Astrocyte (in vitro differentiated cells and primary cell): ENCODE measurements at regions not wholly inside any gene's neighbourhood (a gene's known extent, or its start where the extent isn't known, plus 50 kb on each side); places are given as distances from the start of the nearest gene placed in this dataset.
"Not testable (repeated sequence)": the region's sequence is repeated elsewhere in the genome, so short reads cannot be mapped to it uniquely, and the experiment has no call there.

Source experiments
- DNase-seq: peaks from one replicate; pipeline ENCODE4 v3.0.0-alpha.2; 2010; ENCODE audit warnings: low read depth
- FAIRE-seq: peaks from 2 replicates; lab custom pipeline; 2011; peaks lifted over from hg19 to GRCh38; lab: Jason Lieb, UNC
- H2AFZ ChIP-seq: 2 replicates; pipeline ENCODE4 v1.6.0; 2012; ENCODE audit warnings: low read depth, low read length, inconsistent platforms
- H3K27ac ChIP-seq: 2 replicates; pipeline ENCODE4 v1.5.1; 2011; ENCODE audit warnings: low read depth, low read length, inconsistent platforms
- H3K27me3 ChIP-seq: 2 replicates; pipeline ENCODE4 v1.6.0; 2011; ENCODE audit warnings: low read length, inconsistent platforms; ENCODE audit not compliant: insufficient read depth
- H3K36me3 ChIP-seq: 2 replicates; pipeline ENCODE4 v1.5.1; 2011; ENCODE audit warnings: low read length, inconsistent platforms; ENCODE audit not compliant: insufficient read depth
- H3K4me1 ChIP-seq: 2 replicates; pipeline ENCODE4 v1.5.1; 2011; ENCODE audit warnings: low read length, inconsistent platforms; ENCODE audit not compliant: insufficient read depth
- H3K4me2 ChIP-seq: 2 replicates; pipeline ENCODE4 v1.6.0; 2012; ENCODE audit warnings: low read length, inconsistent platforms
- H3K4me3 ChIP-seq: 2 replicates; pipeline ENCODE4 v1.5.1; 2011; ENCODE audit warnings: low read depth, mild to moderate bottlenecking, low read length, inconsistent platforms; ENCODE audit not compliant: insufficient read depth
- H3K79me2 ChIP-seq: 2 replicates; pipeline ENCODE4 v1.6.0; 2012; ENCODE audit warnings: mild to moderate bottlenecking, low read length, inconsistent platforms; ENCODE audit not compliant: insufficient read depth
- H3K9ac ChIP-seq: 2 replicates; pipeline ENCODE4 v1.6.0; 2012; ENCODE audit warnings: mild to moderate bottlenecking, low read length, inconsistent platforms
- H3K9me3 ChIP-seq: 2 replicates; pipeline ENCODE4 v1.5.1; 2012; ENCODE audit warnings: low read depth, mild to moderate bottlenecking, low read length, inconsistent platforms; ENCODE audit not compliant: insufficient read depth
- H4K20me1 ChIP-seq: 2 replicates; pipeline ENCODE4 v1.6.0; 2012; ENCODE audit warnings: low read length, inconsistent platforms; ENCODE audit not compliant: insufficient read depth
- H3K27ac Mint-ChIP-seq: one replicate; pipeline ENCODE4 v1.8.0; 2021; ENCODE audit warnings: mild to moderate bottlenecking, mixed read lengths; ENCODE audit not compliant: unreplicated experiment
- H3K27me3 Mint-ChIP-seq: one replicate; pipeline ENCODE4 v1.8.0; 2021; ENCODE audit warnings: low read depth, mixed read lengths; ENCODE audit not compliant: unreplicated experiment
- H3K36me3 Mint-ChIP-seq: one replicate; pipeline ENCODE4 v1.8.0; 2021; ENCODE audit warnings: low read depth, mixed read lengths; ENCODE audit not compliant: unreplicated experiment
- H3K4me1 Mint-ChIP-seq: one replicate; pipeline ENCODE4 v1.8.0; 2021; ENCODE audit warnings: low read depth, mixed read lengths; ENCODE audit not compliant: unreplicated experiment
- H3K4me3 Mint-ChIP-seq: one replicate; pipeline ENCODE4 v1.8.0; 2021; ENCODE audit warnings: mild to moderate bottlenecking, moderate library complexity, mixed read lengths; ENCODE audit not compliant: unreplicated experiment
- H3K9me3 Mint-ChIP-seq: one replicate; pipeline ENCODE4 v1.8.0; 2021; ENCODE audit warnings: mild to moderate bottlenecking, mixed read lengths; ENCODE audit not compliant: unreplicated experiment
- CTCF ChIP-seq: IDR thresholded peaks from 2 replicates; pipeline ENCODE4 v1.5.1; 2011; ENCODE audit warnings: low read depth, mild to moderate bottlenecking, inconsistent platforms, low read length, moderate library complexity; ENCODE audit not compliant: insufficient read depth
- EZH2 ChIP-seq: IDR thresholded peaks from 2 replicates; pipeline ENCODE4 v1.6.1; 2012; ENCODE audit warnings: mild to moderate bottlenecking, low read length, inconsistent platforms; ENCODE audit not compliant: insufficient read depth

GRCh38 chr12:68482014-68482413 is 128.7 kb upstream of the RAP1B start:
- H3K4me2 ChIP-seq, result no peak overlapping the region
- Mint-ChIP-seq H3K4me1 (peaks cover 10% of the 10 kb centered on the region), H3K27ac (no peak overlapping the region), H3K36me3 (no peaks in the 10 kb centered on the region), H3K27me3 (no peaks in the 10 kb centered on the region), H3K9me3 (peaks cover 3% of the 10 kb centered on the region), H3K4me3 (no peak overlapping the region)
- no peak overlapping the region for H3K4me3 ChIP-seq
- no peak for FAIRE-seq
- no peak for TF ChIP-seq EZH2
- no peak for TF ChIP-seq CTCF
- no peak overlapping the region for H3K27ac ChIP-seq
- no peaks in the 10 kb centered on the region for H3K36me3 ChIP-seq
- H3K4me1 ChIP-seq, result peaks cover 3% of the 10 kb centered on the region
- H2AFZ ChIP-seq, result no peak overlapping the region
- no peaks in the 10 kb centered on the region for H4K20me1 ChIP-seq
- H3K79me2 ChIP-seq, result no peaks in the 10 kb centered on the region
- no peaks in the 10 kb centered on the region for H3K27me3 ChIP-seq
- H3K9me3 ChIP-seq, result no peaks in the 10 kb centered on the region
- H3K9ac ChIP-seq, result no peak overlapping the region
- DNase-seq, result no peak

DNA sequence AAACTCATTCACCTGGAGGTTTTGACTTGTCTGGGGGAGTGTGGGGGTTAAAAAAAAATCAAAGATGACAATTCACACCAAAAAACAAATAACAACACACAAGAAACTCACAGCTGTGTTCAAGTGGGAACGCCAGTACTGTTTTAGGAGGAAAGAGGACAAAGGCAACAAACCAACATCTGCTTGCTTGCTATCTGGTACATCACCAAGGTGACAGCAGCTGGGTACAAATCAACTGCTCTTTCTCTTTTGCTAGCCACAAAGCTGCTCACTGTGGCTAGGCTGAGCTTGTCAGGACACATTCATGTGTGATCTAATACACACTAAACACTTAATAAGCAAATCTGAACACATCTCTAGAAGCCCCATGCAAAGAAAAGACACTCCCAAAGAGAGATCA is 128.0 kb upstream of the RAP1B start:
- no peak for TF ChIP-seq EZH2
- TF ChIP-seq CTCF, result no peak
- H3K9ac ChIP-seq, result no peak overlapping the region
- H3K36me3 Mint-ChIP-seq, result no peaks in the 10 kb centered on the region
- no peak overlapping the region for H3K4me3 Mint-ChIP-seq
- no peaks in the 10 kb centered on the region for H3K9me3 ChIP-seq
- FAIRE-seq (no peak), DNase-seq (no peak)
- H3K36me3 ChIP-seq, result no peaks in the 10 kb centered on the region
- no peak overlapping the region for H2AFZ ChIP-seq
- H3K27me3 ChIP-seq, result no peaks in the 10 kb centered on the region
- no peak overlapping the region for H3K4me2 ChIP-seq
- H3K4me3 ChIP-seq, result no peak overlapping the region
- no peaks in the 10 kb centered on the region for H4K20me1 ChIP-seq
- H3K27ac Mint-ChIP-seq, result no peak overlapping the region
- H3K27me3 Mint-ChIP-seq, result no peaks in the 10 kb centered on the region
- H3K79me2 ChIP-seq, result no peaks in the 10 kb centered on the region
- H3K4me1 ChIP-seq, result peaks cover 3% of the 10 kb centered on the region
- peaks cover 6% of the 10 kb centered on the region for H3K4me1 Mint-ChIP-seq
- no peak overlapping the region for H3K27ac ChIP-seq
- peaks cover 3% of the 10 kb centered on the region for H3K9me3 Mint-ChIP-seq

DNA sequence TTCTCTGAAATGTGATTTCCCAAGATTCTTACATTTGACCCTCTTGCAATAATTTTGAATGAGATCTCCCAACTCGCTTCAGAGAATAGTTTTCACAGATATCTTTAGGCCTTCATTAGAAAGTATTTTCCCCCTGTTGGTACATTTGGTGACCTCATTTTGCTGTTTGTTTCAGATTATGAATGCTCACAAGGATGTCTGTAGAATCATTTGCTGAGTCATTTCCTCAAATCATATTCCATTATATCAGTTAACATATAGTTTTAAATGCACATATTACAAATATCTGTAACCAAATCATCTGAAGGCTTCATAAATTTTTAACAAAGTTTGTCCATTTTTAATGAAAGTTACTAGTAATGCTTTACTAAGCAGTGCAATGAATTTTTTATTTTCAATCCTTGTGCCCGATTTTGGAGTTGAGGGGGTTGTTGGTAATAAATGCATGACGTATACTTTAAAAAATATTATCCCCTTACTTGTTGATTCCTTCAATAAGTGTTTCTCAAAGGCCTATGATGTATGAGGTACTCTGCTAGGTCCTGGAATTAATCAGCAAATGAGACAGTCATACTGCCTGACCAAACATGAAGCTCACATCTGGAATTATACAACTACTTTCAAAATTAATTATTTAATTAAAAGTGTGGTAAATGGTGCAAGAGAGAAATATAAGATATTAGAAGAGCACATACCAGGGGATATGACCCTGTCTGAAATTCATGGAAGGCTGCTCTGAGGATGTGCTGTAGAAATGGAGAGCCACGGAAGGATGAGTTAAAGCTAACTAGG is 126.9 kb upstream of the RAP1B start:
- no peaks in the 10 kb centered on the region for H4K20me1 ChIP-seq
- Mint-ChIP-seq H3K36me3 (no peaks in the 10 kb centered on the region), H3K27me3 (no peaks in the 10 kb centered on the region), H3K4me3 (no peak overlapping the region), H3K9me3 (peaks cover 3% of the 10 kb centered on the region), H3K4me1 (peaks cover 6% of the 10 kb centered on the region), H3K27ac (no peak overlapping the region)
- TF ChIP-seq CTCF (no peak), EZH2 (no peak)
- H2AFZ ChIP-seq, result no peak overlapping the region
- no peak overlapping the region for H3K27ac ChIP-seq
- H3K4me1 ChIP-seq, result peaks cover 3% of the 10 kb centered on the region
- no peak overlapping the region for H3K9ac ChIP-seq
- H3K36me3 ChIP-seq, result no peaks in the 10 kb centered on the region
- H3K4me3 ChIP-seq, result no peak overlapping the region
- no peaks in the 10 kb centered on the region for H3K79me2 ChIP-seq
- H3K4me2 ChIP-seq, result no peak overlapping the region
- peak; percentile 12 for DNase-seq
- FAIRE-seq, result no peak
- H3K27me3 ChIP-seq, result no peaks in the 10 kb centered on the region
- H3K9me3 ChIP-seq, result no peaks in the 10 kb centered on the region

DNA sequence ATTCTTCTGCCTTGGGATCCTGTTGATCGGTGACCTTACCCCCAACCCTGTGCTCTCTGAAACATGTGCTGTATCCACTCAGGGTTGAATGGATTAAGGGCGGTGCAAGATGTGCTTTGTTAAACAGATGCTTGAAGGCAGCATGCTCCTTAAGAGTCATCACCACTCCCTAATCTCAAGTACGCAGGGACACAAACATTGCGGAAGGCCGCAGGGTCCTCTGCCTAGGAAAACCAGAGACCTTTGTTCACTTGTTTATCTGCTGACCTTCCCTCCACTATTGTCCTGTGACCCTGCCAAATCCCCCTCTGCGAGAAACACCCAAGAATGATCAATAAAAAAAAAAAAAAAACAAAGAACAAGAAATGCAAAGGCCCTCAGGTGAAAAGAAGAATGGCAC is 126.1 kb upstream of the RAP1B start:
- not testable (repeated sequence) for H3K4me1 Mint-ChIP-seq, H3K9me3 ChIP-seq, H4K20me1 ChIP-seq, H3K27me3 ChIP-seq, H3K4me3 Mint-ChIP-seq, H3K27ac Mint-ChIP-seq, H3K4me3 ChIP-seq, H3K27me3 Mint-ChIP-seq, H3K36me3 Mint-ChIP-seq, H3K79me2 ChIP-seq, FAIRE-seq, H3K9ac ChIP-seq, H3K4me1 ChIP-seq, H3K36me3 ChIP-seq, H3K4me2 ChIP-seq, DNase-seq, H2AFZ ChIP-seq, H3K9me3 Mint-ChIP-seq, H3K27ac ChIP-seq
